Stimulated activated CD4-positive, alpha-beta T cell treated with anti-CD3 and anti-CD28 coated beads, Interleukin-12 subunit alpha, Interleukin-12 subunit beta, amount 100 ng/mL, for 48 hours (primary cell): ENCODE measurements at regions not wholly inside any gene's neighbourhood (a gene's known extent, or its start where the extent isn't known, plus 50 kb on each side); places are given as distances from the start of the nearest gene placed in this dataset.
"Not testable (repeated sequence)": the region's sequence is repeated elsewhere in the genome, so short reads cannot be mapped to it uniquely, and the experiment has no call there.

Source experiments
- DNase-seq, 3 donors: peaks; one replicate each; pipeline ENCODE4 v3.0.0-alpha.2; 2020; ENCODE audit warnings: low read depth in 2 of 3, low spot score in 1 of 3

DNA sequence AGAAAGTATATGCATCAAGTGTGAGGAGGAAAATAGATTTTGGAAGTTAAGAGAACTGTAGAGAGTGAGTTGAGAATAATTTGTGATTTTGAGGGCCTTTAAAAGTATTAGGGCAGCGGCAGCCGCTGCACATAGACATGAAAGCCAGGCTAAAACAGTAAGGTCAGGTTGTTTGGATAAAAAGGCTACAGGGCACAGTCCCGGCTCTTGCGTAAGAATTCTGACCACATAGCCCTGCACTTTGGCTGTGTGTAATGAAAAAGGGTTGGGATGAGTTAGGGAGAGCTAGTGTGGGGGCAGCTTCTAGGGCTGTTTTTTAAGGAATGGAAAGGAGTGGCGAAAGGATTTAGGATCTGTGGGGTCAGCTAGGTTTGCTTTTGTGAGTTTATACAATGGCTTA, 130.8 kb downstream of the CCDC71L start:
- DNase-seq = not testable (repeated sequence)

DNA sequence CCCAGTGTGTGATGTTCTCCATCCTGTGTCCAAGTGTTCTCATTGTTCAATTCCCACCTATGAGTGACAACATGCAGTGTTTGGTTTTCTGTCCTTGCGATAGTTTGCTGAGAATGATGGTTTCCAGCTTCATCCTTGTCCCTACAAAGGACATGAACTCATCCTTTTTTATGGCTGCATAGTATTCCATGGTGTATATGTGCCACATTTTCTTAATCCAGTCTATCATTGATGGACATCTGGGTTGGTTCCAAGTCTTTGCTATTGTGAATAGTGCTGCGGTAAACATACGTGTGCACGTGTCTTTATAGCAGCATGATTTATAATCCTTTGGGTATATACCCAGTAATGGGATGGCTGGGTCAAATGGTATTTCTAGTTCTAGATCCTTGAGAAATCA, 134.3 kb downstream of the CCDC71L start:
- not testable (repeated sequence) for DNase-seq

DNA sequence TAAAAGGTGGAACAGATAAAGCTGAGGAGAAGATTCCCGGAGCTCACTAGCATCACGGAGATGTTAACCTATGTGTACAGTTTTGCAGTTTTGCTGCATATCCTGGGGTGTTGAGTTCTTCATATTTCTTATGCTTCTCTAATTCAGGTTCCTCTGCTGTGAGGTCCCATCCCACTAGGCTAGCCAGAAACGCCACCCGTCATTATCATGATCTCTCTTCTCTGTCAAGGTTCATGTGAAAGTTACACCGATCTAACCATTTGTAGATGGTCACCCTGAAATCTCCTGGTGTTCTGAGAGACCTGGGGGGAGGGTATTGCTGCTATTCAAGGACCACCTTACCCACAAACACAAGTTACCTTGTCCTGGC, 136.3 kb downstream of the CCDC71L start:
- DNase-seq = no peak

DNA sequence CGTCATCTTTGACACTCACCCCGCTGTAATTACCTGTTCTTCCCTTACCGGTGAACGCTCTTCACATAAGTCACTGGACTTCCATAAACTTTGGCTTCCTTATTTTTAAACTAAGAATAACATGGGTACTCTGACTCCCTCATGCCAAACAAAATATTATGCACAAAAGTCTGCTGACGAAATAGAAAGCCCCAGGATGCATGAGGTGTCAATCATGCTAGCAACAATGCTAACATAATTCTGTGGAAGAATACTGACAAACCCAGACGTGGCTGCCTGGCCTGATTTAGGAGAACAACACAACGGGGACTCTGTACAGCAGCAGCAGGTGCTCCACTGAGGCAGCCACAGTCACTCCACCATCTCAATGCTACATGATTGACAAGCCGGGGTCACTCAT, 137.5 kb downstream of the CCDC71L start:
- DNase-seq = no peak

DNA sequence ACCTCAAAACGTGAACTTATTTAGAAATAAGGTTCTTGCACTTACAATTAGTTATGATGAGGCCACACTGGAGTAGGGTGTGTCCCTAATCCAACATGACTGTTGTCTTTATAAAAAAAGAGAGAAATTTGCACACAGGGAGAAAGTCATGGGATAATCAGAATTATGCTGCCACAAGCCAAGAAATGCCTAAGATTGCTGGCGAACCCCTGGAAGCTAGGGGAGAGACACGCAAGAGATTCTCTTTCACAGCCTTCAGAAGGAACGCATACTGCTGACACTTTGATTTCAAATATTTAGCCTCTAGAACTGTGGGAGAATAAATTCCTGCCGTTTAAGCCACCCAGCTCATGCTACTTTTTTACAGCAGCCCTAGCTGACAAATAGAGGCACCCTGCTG, 138.3 kb downstream of the CCDC71L start:
- no peak for DNase-seq

DNA sequence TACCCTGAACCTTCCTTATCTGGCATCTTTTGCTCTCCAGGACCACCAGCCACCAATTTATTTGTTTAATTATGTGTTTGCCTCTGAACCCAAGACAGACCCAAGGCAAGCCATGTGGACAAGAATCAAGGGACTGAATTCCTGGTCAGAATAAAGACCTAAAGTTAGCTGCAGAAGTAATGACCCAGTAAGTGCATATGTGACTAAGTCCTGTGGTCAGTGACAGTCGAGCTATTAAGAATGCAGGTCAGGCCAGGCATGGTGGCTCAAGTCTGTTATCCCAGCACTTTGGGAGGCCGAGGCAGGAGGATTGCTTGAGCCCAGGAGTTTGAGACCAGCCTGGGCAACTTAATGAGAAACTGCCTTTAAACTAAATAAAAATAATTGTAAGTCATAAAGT, 139.4 kb downstream of the CCDC71L start:
- DNase-seq = no peak

DNA sequence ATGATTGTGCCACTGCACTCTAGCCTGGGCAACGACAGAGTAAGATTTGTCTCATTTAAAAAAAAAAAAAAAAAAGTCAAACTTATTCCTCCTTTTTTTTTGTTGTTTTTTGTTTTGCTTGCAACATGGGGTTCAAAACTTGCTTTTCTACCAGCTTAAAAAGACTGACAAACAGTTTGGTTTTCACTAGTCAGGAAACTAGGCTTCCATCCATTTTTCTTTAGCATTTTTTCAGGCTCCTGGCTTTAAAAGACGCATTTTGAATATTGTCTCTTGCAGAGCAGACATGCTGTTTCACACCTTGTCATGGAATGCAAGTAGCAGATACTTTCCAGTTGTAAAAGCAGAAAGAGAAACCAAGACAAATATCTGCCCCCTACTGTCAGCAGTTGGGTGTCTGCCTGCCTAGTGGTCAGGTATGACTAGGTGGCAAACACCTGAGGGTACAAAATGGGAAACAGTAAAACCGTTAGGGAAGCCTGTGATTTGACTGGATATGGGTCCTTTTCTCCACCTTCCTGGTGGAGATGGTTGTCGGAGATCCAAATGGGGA, 139.9 kb downstream of the CCDC71L start:
- no peak for DNase-seq

DNA sequence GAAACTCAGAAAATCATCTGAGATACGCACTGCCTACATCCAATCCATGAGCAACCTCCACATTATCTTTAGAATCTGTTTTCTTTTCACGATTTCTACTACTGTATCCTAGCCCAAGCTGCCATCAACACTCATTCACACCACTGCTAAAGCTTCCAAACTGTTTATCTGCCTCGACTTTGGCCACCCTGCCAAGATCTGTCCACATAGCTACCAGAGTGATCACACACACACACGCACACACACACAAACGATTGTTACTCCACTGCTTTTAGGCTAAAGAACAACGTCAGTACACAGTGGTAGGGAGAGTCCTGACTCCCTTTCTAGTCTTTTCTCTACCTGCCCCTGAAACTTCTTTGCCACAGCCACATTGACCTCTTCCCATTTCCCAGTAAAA, 142.0 kb downstream of the CCDC71L start:
- no peak for DNase-seq

DNA sequence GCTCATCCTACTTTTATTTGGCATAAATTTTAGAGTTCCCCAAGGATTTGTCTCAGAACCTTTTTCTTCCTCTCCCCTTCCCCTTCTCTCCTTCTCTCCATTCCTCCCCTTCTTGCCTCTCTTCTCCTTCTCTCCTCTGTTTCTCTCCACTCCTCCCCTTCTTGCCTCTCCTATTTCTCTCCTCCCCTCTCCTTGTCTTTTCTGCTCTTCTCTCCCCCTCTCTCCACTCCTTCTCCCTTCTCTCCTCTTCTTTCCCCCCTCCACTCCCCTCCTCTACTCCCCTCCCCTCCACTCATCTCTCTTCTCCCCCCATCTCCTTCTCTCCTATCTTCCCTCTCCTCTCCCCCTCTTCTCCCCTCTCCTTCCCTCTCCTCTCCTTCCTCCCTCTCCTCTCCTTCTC, 142.7 kb downstream of the CCDC71L start:
- DNase-seq = no peak

DNA sequence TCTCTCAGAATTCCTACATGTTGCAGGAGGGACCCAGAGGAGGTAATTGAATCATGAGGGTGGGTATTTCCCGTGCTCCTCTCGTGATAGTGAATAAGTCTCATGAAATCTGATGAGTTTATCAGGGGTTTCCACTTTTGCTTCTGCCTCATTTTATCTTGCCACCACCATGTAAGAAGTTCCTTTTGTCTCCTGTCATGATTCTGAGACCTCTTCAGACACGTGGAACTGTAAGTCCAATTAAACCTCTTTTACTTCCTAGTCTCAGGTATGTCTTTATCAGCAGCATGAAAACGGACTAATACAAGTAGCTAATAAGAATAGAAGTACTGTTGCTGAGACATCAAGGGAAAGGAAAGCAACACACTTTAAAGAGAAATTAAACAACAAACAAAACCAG, 143.4 kb downstream of the CCDC71L start:
- no peak for DNase-seq

DNA sequence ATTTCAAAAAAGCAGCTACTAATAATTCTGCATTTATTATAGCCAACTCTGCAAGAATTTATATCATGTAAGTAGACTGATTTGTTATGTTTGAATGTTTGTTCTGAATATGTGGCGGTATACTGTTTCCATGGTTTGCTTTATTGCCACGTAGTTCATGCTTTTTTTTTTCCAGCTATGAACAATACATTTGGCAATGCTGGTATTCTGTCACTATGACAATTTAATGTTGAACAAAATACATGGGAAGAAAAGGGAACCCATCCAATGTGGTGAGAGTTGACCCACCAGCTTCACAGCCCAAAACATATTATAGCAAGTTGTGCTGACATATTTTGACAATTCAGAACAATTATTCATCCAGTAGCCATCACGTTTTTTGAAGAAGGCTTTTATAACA, 145.6 kb downstream of the CCDC71L start:
- no peak for DNase-seq

DNA sequence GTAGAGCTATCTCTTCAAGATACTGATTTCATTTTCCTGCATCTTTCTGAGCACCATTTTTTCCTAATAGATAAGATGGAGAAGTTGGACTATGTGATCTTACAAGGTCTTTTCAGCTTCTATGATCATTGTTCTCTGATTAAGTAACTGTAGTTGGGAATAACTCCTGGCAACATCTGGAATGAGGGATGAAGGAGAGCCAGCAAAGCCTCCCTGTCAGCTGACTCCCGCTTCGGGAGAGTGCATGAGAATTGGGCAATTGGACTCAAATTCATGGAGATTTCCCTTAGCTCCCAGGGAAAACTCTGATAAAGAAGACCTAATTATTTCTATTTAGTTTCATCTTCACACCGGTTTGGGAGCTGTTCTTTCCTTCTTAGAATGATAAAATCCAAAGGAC, 146.1 kb downstream of the CCDC71L start:
- no peak for DNase-seq

DNA sequence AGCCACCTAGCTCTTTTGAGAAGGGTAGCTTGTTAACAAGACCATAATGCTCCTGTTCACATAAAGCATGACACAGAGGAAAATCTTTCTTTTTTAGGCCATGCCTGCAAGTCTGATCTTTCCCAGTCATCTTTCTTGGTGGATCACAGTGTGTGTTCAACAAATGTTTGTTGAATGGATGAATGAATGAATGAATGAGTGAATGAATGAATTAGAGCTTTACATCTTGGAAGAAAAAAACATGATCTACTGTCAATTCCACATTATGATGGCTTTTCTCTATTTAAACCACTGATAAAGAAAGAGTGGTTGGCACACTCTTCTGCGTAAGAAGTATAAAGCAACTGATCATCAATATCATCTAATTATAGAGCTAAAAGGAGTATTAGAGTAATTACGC, 148.7 kb downstream of the CCDC71L start:
- DNase-seq = no peak

DNA sequence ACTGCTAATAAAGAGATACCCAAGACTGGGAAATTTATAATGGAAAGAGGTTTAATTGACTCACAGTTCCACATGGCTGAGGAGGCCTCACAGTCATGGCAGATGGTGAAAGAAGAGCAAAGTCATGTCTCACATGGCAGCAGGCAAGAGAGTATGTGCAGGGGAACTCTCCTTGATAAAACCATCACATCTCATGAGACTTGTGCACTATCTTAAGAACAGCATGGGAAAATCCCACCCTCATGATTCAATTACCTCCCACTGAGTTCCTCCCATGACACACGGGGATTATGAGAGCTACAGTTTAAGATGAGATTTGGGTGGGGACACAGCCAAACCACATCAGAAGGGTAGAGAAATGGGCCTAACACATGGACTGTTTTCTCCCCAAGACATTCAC, 156.3 kb downstream of the CCDC71L start:
- no peak for DNase-seq

DNA sequence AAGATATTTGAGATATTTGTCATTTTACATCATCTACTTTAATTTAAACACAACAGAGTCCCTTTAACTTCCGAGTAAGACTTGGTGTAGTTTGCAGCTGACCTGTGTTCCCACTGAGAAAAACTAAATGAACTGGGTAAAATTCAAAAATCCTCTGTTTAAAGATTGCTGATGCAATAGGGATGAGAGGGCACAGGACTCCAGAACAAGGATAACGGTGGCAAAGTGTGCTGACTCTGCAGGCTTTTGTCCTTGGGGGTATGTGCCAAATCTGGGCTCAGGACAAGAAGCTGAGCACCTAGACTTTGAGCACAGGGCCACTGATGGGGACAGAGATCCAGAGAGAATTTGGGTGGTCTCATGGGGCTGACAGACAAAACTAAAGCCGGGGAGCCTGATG, 156.8 kb downstream of the CCDC71L start:
- DNase-seq = no peak

DNA sequence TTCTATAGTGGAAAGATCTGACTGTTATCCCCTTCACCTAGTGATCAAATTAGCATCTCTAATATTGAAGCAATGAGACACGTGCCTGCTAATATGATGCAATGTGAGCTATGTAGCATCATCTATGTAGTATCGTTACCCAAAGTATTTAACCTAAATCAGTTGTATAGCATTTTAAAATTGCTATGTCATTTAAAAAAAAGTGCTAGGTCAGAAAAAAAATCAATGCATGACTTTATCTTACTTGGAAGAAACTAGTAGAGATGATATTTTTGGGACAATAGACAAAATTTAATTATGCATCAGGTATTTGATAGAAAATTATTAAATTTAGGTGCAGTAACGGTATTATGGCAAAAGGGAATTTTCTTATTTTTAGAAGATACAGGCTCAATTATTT, 157.3 kb downstream of the CCDC71L start:
- no peak for DNase-seq

DNA sequence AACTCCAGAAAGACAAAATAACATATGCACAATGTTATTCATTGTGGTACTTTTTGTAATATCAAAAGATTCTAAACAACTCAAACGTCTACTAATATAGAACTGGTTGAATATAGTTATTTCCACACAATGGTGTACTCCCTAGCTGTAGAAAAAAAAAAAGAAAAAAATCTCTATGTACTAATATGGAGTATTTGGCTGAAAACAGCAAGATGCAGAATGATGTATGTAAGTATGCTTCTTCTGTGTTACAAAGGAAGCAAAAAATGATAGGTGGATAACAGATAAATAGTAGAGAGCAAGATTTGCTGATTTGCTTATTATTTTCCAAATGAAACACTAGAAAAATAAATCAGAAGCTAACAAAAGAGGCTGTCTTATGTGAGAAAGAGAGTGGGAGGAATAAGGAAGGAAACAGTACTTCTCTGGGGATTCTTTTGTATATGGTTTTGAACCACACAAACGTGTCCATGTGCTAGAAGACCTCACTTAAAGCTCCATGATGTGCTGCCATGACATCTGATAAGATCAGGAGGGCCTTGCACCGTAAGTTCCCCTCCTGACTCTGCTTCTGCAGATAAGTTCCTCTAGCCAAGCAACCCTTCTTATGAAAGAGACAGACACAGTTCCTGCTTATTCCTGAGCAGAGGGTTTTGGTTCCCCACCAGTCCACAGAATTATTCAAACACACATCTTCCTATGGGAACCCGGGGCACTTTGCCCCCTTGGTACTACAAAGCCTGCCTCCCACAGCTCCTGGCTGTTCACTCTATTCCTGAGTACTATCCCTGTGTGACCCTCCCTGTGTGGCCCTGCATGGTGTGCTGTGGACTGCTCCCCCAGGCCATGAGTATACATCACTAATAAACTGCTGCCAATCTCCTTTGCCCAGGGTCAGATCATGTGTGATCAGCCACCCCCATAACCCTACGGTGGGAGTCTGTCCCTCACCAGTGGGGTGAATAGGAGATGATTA, 159.1 kb downstream of the CCDC71L start:
- DNase-seq = no peak

DNA sequence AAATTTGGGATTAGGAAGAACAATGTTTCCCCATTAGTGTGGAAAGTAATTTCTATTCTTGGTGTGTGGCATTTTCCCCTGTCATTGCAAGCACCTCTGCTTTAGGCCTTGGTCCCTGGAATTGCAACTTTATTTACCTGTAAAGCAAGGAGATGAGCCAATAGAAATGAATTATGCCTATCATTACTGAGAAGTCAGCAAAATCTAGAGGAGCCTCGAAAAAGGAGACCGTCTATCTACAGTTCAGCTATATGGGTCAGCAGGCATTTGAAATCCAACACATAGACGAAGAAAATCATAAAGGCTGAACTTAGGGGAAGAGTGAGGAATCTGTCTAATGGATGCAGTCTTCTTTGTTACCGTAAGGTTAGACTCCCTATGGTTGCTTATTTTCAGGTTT, 161.1 kb downstream of the CCDC71L start:
- no peak for DNase-seq

DNA sequence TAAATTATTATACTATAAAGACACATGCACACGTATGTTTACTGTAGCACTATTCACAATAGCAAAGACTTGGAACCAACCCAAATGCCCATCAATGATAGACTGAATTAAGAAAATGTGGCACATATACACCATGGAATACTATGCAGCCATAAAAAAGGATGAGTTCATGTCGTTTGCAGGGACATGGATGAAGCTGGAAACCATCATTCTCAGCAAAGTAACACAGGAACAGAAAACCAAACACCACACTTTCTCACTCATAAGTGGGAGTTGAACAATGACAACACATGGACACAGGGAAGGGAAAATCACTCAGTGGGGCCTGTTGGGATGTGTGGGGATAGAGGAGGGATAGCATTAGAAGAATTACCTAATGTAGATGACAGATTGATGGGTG, 163.0 kb downstream of the CCDC71L start:
- DNase-seq = not testable (repeated sequence)

DNA sequence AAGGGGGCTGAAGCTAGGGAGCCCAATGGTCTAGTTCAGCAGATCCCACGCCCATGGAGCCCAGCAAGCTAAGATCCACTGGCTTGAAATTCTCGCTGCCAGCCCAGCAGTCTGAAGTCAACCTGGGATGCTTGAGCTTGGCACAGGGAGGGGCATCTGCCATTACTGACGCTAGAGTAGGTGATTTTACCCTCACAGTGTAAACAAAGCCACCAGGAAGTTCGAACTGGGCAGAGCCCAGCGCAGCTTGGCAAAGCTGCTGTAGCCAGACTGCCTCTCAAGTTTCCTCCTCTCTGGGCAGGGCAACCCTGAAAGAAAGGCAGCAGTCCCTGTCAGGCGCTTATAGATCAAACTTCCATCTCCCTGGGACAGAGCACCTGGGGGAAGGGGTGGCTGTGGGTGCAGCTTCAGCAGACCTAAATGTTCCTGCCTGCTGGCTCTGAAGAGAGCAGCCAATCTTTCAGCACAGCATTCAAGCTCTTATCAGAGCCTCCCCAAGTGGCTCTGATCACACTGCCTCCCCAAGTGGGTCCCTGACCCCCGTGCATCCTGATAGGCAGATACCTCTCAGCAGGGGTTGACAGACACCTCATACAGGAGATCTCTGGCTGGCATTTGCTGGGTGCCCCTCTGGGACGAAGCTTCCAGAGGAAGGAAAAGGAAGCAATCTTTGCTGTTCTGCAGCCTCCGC, 167.8 kb downstream of the CCDC71L start:
- no peak for DNase-seq

DNA sequence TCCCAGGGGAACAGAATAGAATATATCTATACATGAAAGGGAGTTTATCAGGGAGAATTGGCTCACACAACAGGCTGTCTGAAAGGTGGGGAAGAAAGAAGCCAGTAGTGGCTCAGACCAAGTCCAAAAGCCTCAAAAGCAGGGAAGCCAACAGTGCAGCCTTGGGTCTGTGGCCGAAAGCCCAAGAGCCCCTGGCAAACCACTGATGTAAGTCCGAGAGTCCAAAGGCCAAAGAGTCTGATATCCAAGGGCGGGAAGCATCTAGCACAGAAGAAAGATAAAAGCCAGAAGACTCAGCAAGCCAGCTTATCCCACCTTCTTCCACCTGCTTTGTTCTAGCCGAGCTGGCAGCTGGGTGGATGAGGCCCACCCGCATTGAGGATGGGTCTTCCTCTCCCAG, 172.5 kb downstream of the CCDC71L start:
- DNase-seq = no peak

DNA sequence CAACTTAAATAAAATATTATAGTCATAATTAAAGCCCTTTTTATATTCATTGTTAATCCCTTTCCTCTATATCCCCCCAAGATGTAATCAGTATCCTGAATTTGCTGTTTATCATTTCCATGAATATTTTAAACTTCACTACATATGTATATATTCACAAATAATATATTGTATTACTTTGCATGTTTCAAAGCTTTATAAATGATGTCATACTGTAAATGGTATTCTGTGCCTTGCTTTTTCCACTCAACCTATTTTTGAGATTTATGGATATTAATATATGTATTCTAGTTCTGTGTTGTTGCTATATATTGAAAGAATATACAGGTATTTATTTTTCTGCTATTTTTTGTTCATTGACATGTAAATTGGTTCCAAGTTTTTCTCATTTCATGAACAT, 173.1 kb downstream of the CCDC71L start:
- DNase-seq = no peak
